HG02938 (cell line): ENCODE measurements at regions not wholly inside any gene's neighbourhood (a gene's known extent, or its start where the extent isn't known, plus 50 kb on each side); places are given as distances from the start of the nearest gene placed in this dataset.

Experiments
- ATAC-seq: cut with Tn5 transposase; IDR thresholded peaks from one replicate; pipeline ENCODE4 v1.9.1; 2021; ENCODE audit warnings: mild to moderate bottlenecking, moderate library complexity; ENCODE audit not compliant: unreplicated experiment

- no peak for ATAC-seq
Measured at GRCh38 chr5:40010436-40010835, 585.7 kb upstream of the DAB2 start.

- ATAC-seq: no peak
Measured at GRCh38 chr5:40006260-40006659, 581.5 kb upstream of the DAB2 start.

GRCh38 chr5:40001796-40002195 lies 577.0 kb upstream of the DAB2 start:
- ATAC-seq: no peak

GRCh38 chr5:39998518-39998917 lies 573.7 kb upstream of the DAB2 start:
- no peak for ATAC-seq

- ATAC-seq: no peak
Measured at GRCh38 chr5:39995990-39996389, 571.2 kb upstream of the DAB2 start.

- no peak for ATAC-seq
Measured at GRCh38 chr5:39992617-39993202, 567.9 kb upstream of the DAB2 start.

GRCh38 chr5:39986614-39987013 lies 561.8 kb upstream of the DAB2 start:
- no peak for ATAC-seq

GRCh38 chr5:39980056-39980455 lies 555.3 kb upstream of the DAB2 start:
- no peak for ATAC-seq

GRCh38 chr5:39977066-39977655 lies 552.4 kb upstream of the DAB2 start:
- ATAC-seq: no peak

- peak; percentile 89 for ATAC-seq
Measured at GRCh38 chr5:39970117-39970798, 545.5 kb upstream of the DAB2 start.

- no peak for ATAC-seq
Measured at GRCh38 chr5:39968381-39968780, 543.6 kb upstream of the DAB2 start.

- ATAC-seq: no peak
Measured at GRCh38 chr5:39955156-39955555, 530.4 kb upstream of the DAB2 start.

GRCh38 chr5:39951070-39951469 lies 526.3 kb upstream of the DAB2 start:
- no peak for ATAC-seq

GRCh38 chr5:39948867-39949468 lies 524.2 kb upstream of the DAB2 start:
- peak; percentile 95 for ATAC-seq

GRCh38 chr5:39948341-39948740 lies 523.6 kb upstream of the DAB2 start:
- no peak for ATAC-seq

- no peak for ATAC-seq
Measured at GRCh38 chr5:39947657-39948056, 522.9 kb upstream of the DAB2 start.

GRCh38 chr5:39946356-39947045 lies 521.7 kb upstream of the DAB2 start:
- ATAC-seq: no peak

GRCh38 chr5:39945870-39946269 lies 521.1 kb upstream of the DAB2 start:
- ATAC-seq: no peak

GRCh38 chr5:39943811-39944210 lies 519.0 kb upstream of the DAB2 start:
- no peak for ATAC-seq

- no peak for ATAC-seq
Measured at GRCh38 chr5:39942606-39943005, 517.8 kb upstream of the DAB2 start.

- no peak for ATAC-seq
Measured at GRCh38 chr5:39941416-39941815, 516.6 kb upstream of the DAB2 start.

- ATAC-seq: no peak
Measured at GRCh38 chr5:39934830-39935229, 510.1 kb upstream of the DAB2 start.
